Neural crest cell (in vitro differentiated cells): ENCODE measurements at regions not wholly inside any gene's neighbourhood (a gene's known extent, or its start where the extent isn't known, plus 50 kb on each side); places are given as distances from the start of the nearest gene placed in this dataset.

ENCODE experiments used
- DNase-seq: peaks from one replicate; pipeline ENCODE4 v3.0.0; 2021; ENCODE audit warnings: low read depth, mixed read lengths, low spot score
- H3K27ac Mint-ChIP-seq: one replicate; pipeline ENCODE4 v1.8.0; 2021; ENCODE audit warnings: mild to moderate bottlenecking, mixed read lengths; ENCODE audit not compliant: unreplicated experiment
- H3K27me3 Mint-ChIP-seq: 2 replicates; pipeline ENCODE4 v1.8.0; 2021; ENCODE audit warnings: low read depth, mild to moderate bottlenecking, mixed read lengths
- H3K36me3 Mint-ChIP-seq: 2 replicates; pipeline ENCODE4 v1.8.0; 2021; ENCODE audit warnings: low read depth, mild to moderate bottlenecking, mixed read lengths
- H3K4me1 Mint-ChIP-seq: 2 replicates; pipeline ENCODE4 v1.8.0; 2021; ENCODE audit warnings: mixed read lengths
- H3K4me3 Mint-ChIP-seq: one replicate; pipeline ENCODE4 v1.8.0; 2021; ENCODE audit warnings: mild to moderate bottlenecking, mixed read lengths
- H3K9me3 Mint-ChIP-seq: 2 replicates; pipeline ENCODE4 v1.8.0; 2021; ENCODE audit warnings: mixed read lengths
- TF ChIP-seq, protein P1 (sequence below): fragments of 200-600 bp; sonication (generic); conservative IDR thresholded peaks from 2 replicates; pipeline ENCODE4 v1.5.0; 2021; ENCODE audit warnings: antibody characterized with exemption, mild to moderate bottlenecking

DNA sequence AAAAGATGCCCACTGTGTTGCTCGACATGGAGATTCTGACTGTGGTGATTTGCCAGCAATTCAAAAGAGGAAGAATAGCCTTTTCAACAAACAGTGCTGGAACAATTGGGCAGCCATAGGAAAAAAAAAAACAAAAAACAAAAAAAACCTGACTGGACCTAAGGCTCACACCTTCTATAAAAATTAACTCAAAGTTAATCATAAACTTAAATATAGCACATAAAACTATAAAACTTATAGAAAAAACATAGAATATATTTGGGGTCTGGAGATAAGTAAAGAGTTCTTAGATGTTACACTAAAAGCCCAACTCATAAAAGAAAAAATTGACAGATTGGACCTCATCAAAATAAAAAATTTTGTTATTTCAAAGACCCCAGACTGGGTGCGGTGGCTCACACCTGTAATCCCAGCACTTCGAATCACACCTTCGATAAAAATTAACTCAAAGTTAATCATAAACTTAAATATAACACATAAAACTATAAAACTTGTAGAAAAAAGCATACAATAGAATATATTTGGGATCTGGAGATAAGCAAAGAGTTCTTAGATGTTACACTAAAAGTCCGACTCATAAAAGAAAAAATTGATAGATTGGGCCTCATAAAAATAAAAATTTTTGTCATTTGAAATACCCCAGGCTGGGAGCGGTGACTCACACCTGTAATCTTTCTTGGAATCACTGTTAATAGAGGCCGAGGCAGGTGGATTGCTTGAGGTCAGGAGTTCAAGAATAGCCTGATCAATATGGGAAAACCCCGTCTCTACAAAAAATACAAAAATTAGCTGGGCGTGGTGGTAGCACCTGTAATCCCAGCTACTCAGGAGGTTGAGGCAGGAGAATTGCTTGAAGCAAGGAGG is 115.6 kb upstream of the FAM83B start:
- TF ChIP-seq, protein P1, sequence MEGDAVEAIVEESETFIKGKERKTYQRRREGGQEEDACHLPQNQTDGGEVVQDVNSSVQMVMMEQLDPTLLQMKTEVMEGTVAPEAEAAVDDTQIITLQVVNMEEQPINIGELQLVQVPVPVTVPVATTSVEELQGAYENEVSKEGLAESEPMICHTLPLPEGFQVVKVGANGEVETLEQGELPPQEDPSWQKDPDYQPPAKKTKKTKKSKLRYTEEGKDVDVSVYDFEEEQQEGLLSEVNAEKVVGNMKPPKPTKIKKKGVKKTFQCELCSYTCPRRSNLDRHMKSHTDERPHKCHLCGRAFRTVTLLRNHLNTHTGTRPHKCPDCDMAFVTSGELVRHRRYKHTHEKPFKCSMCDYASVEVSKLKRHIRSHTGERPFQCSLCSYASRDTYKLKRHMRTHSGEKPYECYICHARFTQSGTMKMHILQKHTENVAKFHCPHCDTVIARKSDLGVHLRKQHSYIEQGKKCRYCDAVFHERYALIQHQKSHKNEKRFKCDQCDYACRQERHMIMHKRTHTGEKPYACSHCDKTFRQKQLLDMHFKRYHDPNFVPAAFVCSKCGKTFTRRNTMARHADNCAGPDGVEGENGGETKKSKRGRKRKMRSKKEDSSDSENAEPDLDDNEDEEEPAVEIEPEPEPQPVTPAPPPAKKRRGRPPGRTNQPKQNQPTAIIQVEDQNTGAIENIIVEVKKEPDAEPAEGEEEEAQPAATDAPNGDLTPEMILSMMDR: no peak
- H3K4me1 Mint-ChIP-seq: no peaks in the 10 kb centered on the region
- H3K27me3 Mint-ChIP-seq: no peaks in the 10 kb centered on the region
- no peak overlapping the region for H3K4me3 Mint-ChIP-seq
- peaks cover 8% of the 10 kb centered on the region for H3K36me3 Mint-ChIP-seq
- no peak for DNase-seq
- peaks cover 18% of the 10 kb centered on the region for H3K9me3 Mint-ChIP-seq
- no peak overlapping the region for H3K27ac Mint-ChIP-seq

GRCh38 chr6:54737247-54737646 is 109.3 kb upstream of the FAM83B start:
- no peak overlapping the region for H3K27ac Mint-ChIP-seq
- no peaks in the 10 kb centered on the region for H3K4me1 Mint-ChIP-seq
- TF ChIP-seq, protein P1: peak; percentile 43
- no peak for DNase-seq
- no peaks in the 10 kb centered on the region for H3K27me3 Mint-ChIP-seq
- no peak overlapping the region for H3K4me3 Mint-ChIP-seq
- peaks cover 12% of the 10 kb centered on the region for H3K36me3 Mint-ChIP-seq
- peaks cover 20% of the 10 kb centered on the region for H3K9me3 Mint-ChIP-seq

GRCh38 chr6:54747955-54748354 is 98.6 kb upstream of the FAM83B start:
- Mint-ChIP-seq H3K4me3 (no peak overlapping the region), H3K4me1 (no peaks in the 10 kb centered on the region), H3K27ac (no peak overlapping the region), H3K36me3 (no peaks in the 10 kb centered on the region), H3K27me3 (no peaks in the 10 kb centered on the region), H3K9me3 (peaks cover 4% of the 10 kb centered on the region)
- TF ChIP-seq, protein P1: no peak
- no peak for DNase-seq

DNA sequence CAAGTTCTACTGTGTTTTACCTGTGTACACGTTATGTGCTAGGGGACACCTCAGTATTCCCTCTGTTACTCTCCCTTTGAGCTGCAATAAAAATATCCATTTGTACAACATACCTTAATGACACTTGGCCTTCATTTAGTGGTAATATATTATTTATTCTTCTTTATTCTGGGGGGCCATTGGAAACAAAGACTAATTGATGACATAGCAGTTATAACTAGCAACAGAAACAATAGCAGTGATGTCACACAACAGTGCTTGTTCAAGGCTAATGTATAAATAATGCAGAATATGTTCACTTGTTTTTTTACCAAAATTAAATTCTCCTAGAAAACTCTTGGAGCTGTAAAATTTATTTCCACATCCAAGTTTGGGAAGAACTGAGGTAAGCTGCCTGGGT is 92.2 kb upstream of the FAM83B start:
- H3K27me3 Mint-ChIP-seq: no peaks in the 10 kb centered on the region
- no peaks in the 10 kb centered on the region for H3K36me3 Mint-ChIP-seq
- TF ChIP-seq, protein P1: no peak
- H3K27ac Mint-ChIP-seq: no peak overlapping the region
- H3K9me3 Mint-ChIP-seq: peaks cover 2% of the 10 kb centered on the region
- no peak overlapping the region for H3K4me3 Mint-ChIP-seq
- no peak for DNase-seq
- peaks cover 3% of the 10 kb centered on the region for H3K4me1 Mint-ChIP-seq

DNA sequence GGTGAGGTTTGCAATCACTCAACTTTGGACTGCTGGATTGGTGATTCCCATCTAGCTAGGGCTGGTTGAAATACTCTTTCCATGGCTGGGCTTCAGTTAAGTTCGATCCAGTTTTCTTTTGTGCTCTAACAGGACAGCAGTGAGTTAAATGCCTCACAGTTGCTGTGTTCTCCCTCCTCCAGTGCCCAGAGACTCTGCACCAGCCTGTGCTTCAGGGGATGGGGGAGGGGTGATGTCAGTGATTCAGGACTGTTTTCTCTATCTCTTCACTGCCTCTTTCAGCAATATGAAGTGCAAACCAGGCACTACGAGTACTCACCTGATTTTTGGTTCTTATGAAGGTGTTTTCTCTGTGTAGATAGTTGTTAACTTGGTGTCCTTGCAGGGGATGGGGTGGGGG is 88.2 kb upstream of the FAM83B start:
- DNase-seq: no peak
- H3K27me3 Mint-ChIP-seq: no peaks in the 10 kb centered on the region
- no peak overlapping the region for H3K4me3 Mint-ChIP-seq
- peaks cover 2% of the 10 kb centered on the region for H3K9me3 Mint-ChIP-seq
- TF ChIP-seq, protein P1: no peak
- H3K4me1 Mint-ChIP-seq: peaks cover 3% of the 10 kb centered on the region
- no peak overlapping the region for H3K27ac Mint-ChIP-seq
- no peaks in the 10 kb centered on the region for H3K36me3 Mint-ChIP-seq
